Transverse colon (tissue), 4 donors: ENCODE measurements at regions not wholly inside any gene's neighbourhood (a gene's known extent, or its start where the extent isn't known, plus 50 kb on each side); places are given as distances from the start of the nearest gene placed in this dataset.

Source experiments
- DNase-seq: peaks from one replicate; pipeline ENCODE4 v3.0.0-alpha.2; 2019
- H3K27ac ChIP-seq, 4 donors: fragments of 200-600 bp; sonication (generic); 2 replicates each; pipeline ENCODE4 v1.5.1; 2016 to 2018; ENCODE audit warnings: inconsistent platforms in 4 of 4
- H3K27me3 ChIP-seq: fragments of 200-600 bp; sonication (generic); 2 replicates; pipeline ENCODE4 v1.5.1; 2017; ENCODE audit warnings: inconsistent platforms
- H3K36me3 ChIP-seq, 4 donors: fragments of 200-600 bp; sonication (generic); 2 replicates each; pipeline ENCODE4 v1.5.1; 2017 to 2019; ENCODE audit warnings: inconsistent platforms in 4 of 4
- H3K4me1 ChIP-seq, 4 donors: fragments of 200-600 bp; sonication (generic); 2 replicates each; pipeline ENCODE4 v1.5.1; 2017 to 2020; ENCODE audit warnings: inconsistent platforms in 4 of 4
- H3K4me3 ChIP-seq, 4 donors: fragments of 200-600 bp; sonication (generic); 1 replicate in 1 of 4; 2 replicates in 3 of 4; pipeline versions ENCODE4 v1.5.1 to v1.6.1; 2017 to 2019; ENCODE audit warnings: inconsistent platforms in 4 of 4
- H3K9me3 ChIP-seq, 2 donors: fragments of 200-600 bp; sonication (generic); 2 replicates each; pipeline ENCODE4 v1.5.1; 2017 to 2019; ENCODE audit warnings: inconsistent platforms in 2 of 2
- CTCF ChIP-seq, 5 experiments: fragments of 200-600 bp in 3 of 5; fragments of 450-650 bp in 2 of 5; sonication (generic) in 3 of 5; IDR thresholded peaks; 1 replicate in 2 of 5; 2 replicates in 3 of 5; pipeline ENCODE4 v1.5.1; 2016 to 2017; ENCODE audit warnings: antibody characterized with exemption in 5 of 5, inconsistent platforms in 3 of 5, mild to moderate bottlenecking in 2 of 5, moderate library complexity in 1 of 5
- EP300 ChIP-seq: sonication (generic); formaldehyde crosslinking; IDR thresholded peaks from one replicate; pipeline ENCODE4 v1.6.1; 2017; ENCODE audit warnings: antibody characterized with exemption, low read depth
- POLR2A ChIP-seq: fragments of 450-650 bp; IDR thresholded peaks from one replicate; pipeline ENCODE4 v1.6.1; 2016; ENCODE audit warnings: antibody characterized with exemption, mild to moderate bottlenecking, moderate library complexity
- POLR2AphosphoS5 ChIP-seq, 3 donors: sonication (generic); formaldehyde crosslinking; IDR thresholded peaks; one replicate each; pipeline ENCODE4 v1.6.1; 2016; ENCODE audit warnings: antibody characterized with exemption in 3 of 3
- WGBS, 2 donors: methylation state at CpG; one replicate each; pipeline ENCODE4 v1.1.5; 2018; ENCODE audit warnings: low coverage in 1 of 2; 5-methylcytosine and 5-hydroxymethylcytosine counted together
- in situ Hi-C, 4 donors: fragments of 200-750 bp; cut with MboI; loops; one replicate each; pipeline versions ENCODE4 v1.15.0 to v1.15.1; 2017; ENCODE audit warnings: low sequenced_read_pairs in 3 of 4, low pct_ligation_motif_present in 1 of 4, low pct_unique_long_range_greater_than_20kb in 1 of 4
- intact Hi-C: fragments of 100-400 bp; cut with DNase I; formaldehyde crosslinking; loops from one replicate; pipeline ENCODE4 v1.15.1; 2023; ENCODE audit warnings: low total_unique reads

GRCh38 chr11:128210148-128210940 is 377.0 kb downstream of the ETS1 start:
- 26 to 29% methylated on average over 2 to 3 of the region's 3 CpGs for WGBS, 2 donors
- TF ChIP-seq EP300 (no peak), CTCF (IDR thresholded peaks at IDR 0.05) (no peak), POLR2A (no peak), POLR2AphosphoS5 (IDR thresholded peaks at IDR 0.05) (peak; percentile 12 to 36 (median 17))
- in situ Hi-C loops (no loop called here), intact Hi-C loops (no loop called here)
- peak; percentile 51 for DNase-seq
- Histone ChIP-seq H3K9me3 (no peaks in the 10 kb centered on the region), H3K4me3 (no peak overlapping the region), H3K27ac (peak overlapping the region in 3 of 4 donors; percentile 9 to 44 (median 20)), H3K27me3 (no peaks in the 10 kb centered on the region), H3K4me1 (peaks cover 0 to 10% (median 4%) of the 10 kb centered on the region in 4 donors), H3K36me3 (no peaks in the 10 kb centered on the region)

- no peak for DNase-seq
- in situ Hi-C loops: no loop called here
- no peaks in the 10 kb centered on the region for H3K27me3 ChIP-seq
- H3K4me1 ChIP-seq: peaks cover 0 to 10% (median 4%) of the 10 kb centered on the region in 4 donors
- no peak overlapping the region for H3K27ac ChIP-seq
- no peak overlapping the region for H3K4me3 ChIP-seq
- H3K9me3 ChIP-seq: no peaks in the 10 kb centered on the region
- intact Hi-C loops: no loop called here
- TF ChIP-seq CTCF (IDR thresholded peaks at IDR 0.05): no peak
- TF ChIP-seq POLR2A: no peak
- no peak for TF ChIP-seq POLR2AphosphoS5 (IDR thresholded peaks at IDR 0.05)
- TF ChIP-seq EP300: no peak
- H3K36me3 ChIP-seq: no peaks in the 10 kb centered on the region
Observed at GRCh38 chr11:128209138-128209435, 378.3 kb downstream of the ETS1 start.

- 64 to 67% methylated on average over 6 of the region's 6 CpGs for WGBS, 2 donors
- no peaks in the 10 kb centered on the region for H3K27me3 ChIP-seq
- H3K4me3 ChIP-seq: no peak overlapping the region
- peaks cover 0 to 10% (median 4%) of the 10 kb centered on the region in 4 donors for H3K4me1 ChIP-seq
- in situ Hi-C loops: no loop called here
- TF ChIP-seq POLR2AphosphoS5 (IDR thresholded peaks at IDR 0.05) (no peak), POLR2A (no peak), CTCF (IDR thresholded peaks at IDR 0.05) (no peak), EP300 (no peak)
- no peak overlapping the region for H3K27ac ChIP-seq
- no peaks in the 10 kb centered on the region for H3K36me3 ChIP-seq
- intact Hi-C loops: no loop called here
- H3K9me3 ChIP-seq: no peaks in the 10 kb centered on the region
- no peak for DNase-seq
Observed at GRCh38 chr11:128208329-128209137, 378.8 kb downstream of the ETS1 start.

- Histone ChIP-seq H3K27ac (no peak overlapping the region), H3K4me1 (peaks cover 0 to 10% (median 4%) of the 10 kb centered on the region in 4 donors), H3K36me3 (no peaks in the 10 kb centered on the region), H3K4me3 (no peak overlapping the region), H3K9me3 (no peaks in the 10 kb centered on the region), H3K27me3 (no peaks in the 10 kb centered on the region)
- intact Hi-C loops (no loop called here), in situ Hi-C loops (no loop called here)
- DNase-seq: no peak
- WGBS, 2 donors: 85 to 89% methylated on average over 2 to 3 of the region's 3 CpGs
- no peak for TF ChIP-seq POLR2AphosphoS5 (IDR thresholded peaks at IDR 0.05)
- no peak for TF ChIP-seq EP300
- no peak for TF ChIP-seq CTCF (IDR thresholded peaks at IDR 0.05)
- no peak for TF ChIP-seq POLR2A
Observed at GRCh38 chr11:128207861-128208321, 379.5 kb downstream of the ETS1 start.
